NCI-H1092 (cell line): ENCODE measurements at regions not wholly inside any gene's neighbourhood (a gene's known extent, or its start where the extent isn't known, plus 50 kb on each side); places are given as distances from the start of the nearest gene placed in this dataset.

ENCODE experiments used
- DNase-seq: peaks from one replicate; lab custom pipeline; 2025; lab: John Stamatoyannopoulos, UW

- DNase-seq = no peak
These were observed 76.7 kb downstream of the TRIM29 start for GRCh38 chr11:120061036-120061760.

GRCh38 chr11:120060512-120060911 is 77.4 kb downstream of the TRIM29 start:
- DNase-seq = no peak

DNA sequence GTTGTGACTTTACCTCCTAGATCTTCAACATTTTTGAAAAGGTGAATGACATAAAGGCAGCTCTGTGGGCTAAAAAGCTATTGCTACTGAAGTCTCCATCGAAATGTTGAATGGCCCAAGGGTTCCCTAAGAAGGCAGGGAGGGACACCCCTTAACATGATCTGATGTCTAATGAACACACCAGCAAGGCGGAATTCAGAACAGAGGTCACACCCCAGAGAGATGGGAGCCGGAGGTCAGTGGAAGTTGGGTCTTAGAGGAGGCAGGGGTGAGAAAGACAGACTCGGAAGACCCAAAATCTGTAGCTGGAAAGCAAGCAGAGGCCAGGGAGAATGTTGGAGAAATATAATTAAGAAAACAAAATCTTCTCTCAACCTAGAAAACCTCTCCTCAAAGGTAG is 79.0 kb downstream of the TRIM29 start:
- DNase-seq = no peak

DNA sequence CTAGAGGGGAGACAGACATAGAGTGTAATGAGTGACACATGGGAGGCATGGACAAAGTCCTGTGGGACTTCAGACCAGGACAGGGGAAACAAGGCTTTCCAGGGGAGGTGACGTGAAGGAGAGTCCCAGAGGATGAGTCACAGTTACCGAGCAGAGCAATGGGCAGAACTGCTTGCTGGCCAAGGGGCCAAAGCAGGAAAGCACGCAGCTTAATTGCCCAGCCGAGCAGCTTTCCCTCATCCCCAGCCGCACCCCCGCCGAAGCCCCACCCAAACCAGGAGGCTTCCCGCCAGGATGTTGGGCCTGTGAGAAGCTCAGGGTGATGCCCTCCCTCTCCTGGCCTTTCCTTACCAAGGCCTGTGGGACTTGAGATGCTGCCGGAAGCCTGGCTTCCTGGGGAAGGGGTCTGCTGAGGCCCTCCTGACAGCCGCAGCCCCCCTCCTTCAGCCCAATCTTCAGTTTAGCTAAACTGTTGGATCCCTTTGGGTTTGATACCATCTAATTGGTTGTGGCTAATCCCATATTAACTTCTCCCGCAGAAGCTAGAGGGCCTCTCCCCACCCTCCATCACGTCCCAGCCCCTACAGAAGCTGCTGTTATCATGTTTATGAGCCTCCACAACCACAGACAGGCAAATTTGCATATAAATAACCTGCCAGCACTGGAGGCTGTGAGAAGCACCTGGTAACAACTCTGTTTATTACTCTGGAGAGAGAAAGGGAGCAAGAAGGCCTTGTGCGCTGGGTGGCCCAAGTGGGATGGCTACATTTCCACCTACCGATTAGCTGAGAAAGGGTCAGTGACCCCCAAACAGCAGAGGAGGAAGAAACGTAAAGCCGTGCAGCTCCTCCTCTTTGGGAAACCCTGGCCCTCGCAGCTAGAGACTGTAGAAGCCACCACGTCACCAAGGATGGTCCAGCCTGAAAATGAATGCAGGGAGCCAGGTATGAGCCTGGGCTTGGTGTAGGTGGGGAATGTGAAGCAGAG is 80.0 kb downstream of the TRIM29 start:
- DNase-seq = no peak

DNA sequence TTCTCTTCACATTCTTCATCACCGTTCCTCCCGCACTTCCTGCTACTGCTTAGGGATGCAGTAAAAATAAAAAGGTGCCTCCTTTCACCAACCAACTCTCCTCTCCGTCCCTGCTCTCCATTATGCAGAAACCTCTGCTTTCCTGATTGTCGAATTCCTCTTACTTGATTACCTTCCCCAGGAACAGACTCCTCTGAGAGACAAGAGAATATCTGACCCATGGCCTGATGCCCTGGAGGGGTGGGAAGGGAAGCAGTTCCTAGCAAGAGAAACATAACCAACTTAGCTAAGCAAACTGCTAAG is 80.9 kb downstream of the TRIM29 start:
- DNase-seq = no peak

GRCh38 chr11:120056301-120057027 is 81.4 kb downstream of the TRIM29 start:
- DNase-seq = no peak

- DNase-seq = no peak
These were observed 82.3 kb downstream of the TRIM29 start for GRCh38 chr11:120055646-120056045.

DNA sequence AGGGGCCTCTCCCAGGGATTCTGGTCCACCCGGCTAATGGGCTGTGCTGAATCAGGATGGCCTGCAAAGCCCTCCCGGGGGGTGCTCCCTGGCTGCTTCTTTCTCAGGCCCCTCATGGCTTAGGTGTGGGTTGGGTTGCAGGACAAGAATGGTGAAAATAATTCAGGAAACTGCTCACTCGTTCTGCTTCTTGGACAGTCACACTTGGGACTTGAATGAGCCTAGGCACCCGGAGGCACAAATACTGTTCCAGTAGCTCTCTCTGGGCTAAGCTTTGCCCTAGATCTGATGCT is 83.2 kb downstream of the TRIM29 start:
- DNase-seq = no peak

- DNase-seq = no peak
These were observed 83.7 kb downstream of the TRIM29 start for GRCh38 chr11:120054016-120054752.

GRCh38 chr11:120052196-120052775 is 85.6 kb downstream of the TRIM29 start:
- DNase-seq = no peak

DNA sequence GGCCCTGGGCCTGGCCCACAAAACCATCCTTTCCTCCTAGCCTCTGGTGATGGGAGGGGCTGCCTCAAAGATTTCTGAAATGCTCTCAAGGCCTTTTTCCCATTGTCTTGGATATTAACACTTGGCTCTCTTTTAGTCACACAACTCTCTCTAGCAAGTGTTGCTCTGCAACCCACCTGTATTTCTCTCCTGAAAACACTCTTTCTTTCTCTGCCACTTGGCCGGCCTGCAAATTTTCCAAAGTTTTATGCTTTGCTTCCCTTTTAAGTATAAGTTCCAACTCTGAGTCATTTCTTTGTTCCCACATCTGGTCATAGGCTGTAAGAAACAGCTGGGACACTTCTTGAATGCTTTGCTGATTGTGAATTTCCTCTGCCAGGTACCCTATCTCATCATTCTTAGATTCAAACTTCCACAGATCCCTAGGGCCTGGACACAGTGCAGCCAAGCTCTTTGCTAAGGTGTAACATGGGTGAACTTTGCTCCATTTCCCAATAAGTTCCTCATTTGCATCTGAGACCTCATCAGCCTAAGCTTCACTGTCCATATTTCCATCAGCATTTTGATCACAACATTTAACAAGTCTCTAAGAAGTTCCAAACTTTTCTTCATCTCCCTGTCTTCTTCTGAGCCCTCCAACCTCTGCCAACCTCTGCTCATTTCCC is 93.8 kb downstream of the TRIM29 start:
- no peak for DNase-seq

- no peak for DNase-seq
These were observed 94.5 kb downstream of the TRIM29 start for GRCh38 chr11:120043328-120043945.

DNA sequence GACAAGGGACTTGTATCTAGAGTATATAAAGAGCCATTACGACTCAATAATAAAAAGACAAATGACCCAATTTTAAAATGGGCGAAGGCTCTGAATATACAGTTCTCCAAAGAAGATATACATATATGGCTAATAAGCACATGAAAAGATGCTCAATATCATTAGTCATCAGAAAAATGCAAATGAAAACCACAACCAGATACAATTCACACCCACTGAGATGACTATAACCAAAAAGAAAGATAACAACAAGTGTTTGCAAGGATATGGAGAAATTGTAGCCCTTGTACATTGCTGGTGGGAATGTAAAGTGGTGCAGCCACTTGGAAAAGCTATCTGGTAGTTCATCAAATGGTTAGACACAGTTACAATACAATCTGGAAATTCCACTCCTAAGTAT is 96.3 kb downstream of the TRIM29 start:
- DNase-seq = no peak

GRCh38 chr11:120040151-120040840 is 97.6 kb downstream of the TRIM29 start:
- no peak for DNase-seq

DNA sequence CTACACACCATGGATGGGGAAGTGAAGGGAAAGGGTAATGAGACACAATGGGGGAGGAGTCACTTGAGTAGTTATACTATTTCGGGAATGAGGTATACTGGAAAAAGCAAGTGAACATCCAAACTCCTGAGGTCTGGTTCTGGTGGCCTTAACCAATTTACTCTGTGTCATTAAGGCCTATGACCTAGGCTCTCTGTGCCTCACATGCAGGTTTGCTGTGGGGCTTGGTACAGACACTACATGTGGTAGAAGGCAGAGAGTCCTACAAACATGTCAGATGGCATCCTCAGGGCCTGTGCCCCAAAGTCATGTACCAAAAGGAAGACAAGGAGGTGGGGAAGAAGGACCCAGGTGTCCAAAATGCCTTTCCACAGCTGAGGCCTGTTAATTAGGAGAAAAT is 98.9 kb downstream of the TRIM29 start:
- DNase-seq = no peak

GRCh38 chr11:120037111-120037510 is 100.8 kb downstream of the TRIM29 start:
- no peak for DNase-seq

DNA sequence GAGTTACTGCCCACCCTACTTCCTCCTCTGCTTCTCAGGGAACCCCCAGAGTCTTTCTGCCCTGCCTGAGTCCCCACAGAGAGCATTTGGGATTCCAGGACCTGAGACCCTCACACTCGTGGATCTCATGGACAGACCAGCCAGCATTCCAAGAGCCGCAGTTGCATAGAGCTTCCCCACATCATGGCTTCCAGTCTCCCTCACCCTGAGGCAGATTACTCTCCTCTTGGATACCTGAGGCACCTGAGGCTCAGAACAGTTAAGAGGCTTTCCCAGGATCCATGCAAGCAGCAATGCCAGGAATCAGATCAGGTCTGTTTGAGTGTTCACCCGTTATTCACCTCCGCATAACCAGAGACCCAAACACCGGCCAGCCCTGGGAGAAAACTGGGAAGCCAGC is 102.2 kb downstream of the TRIM29 start:
- DNase-seq = no peak

- peak; percentile 94 for DNase-seq
These were observed 102.9 kb downstream of the TRIM29 start for GRCh38 chr11:120034881-120035630.

GRCh38 chr11:120034176-120034875 is 103.6 kb downstream of the TRIM29 start:
- DNase-seq = peak; percentile 72
